NCI-H69 (cell line): ENCODE measurements at regions not wholly inside any gene's neighbourhood (a gene's known extent, or its start where the extent isn't known, plus 50 kb on each side); places are given as distances from the start of the nearest gene placed in this dataset.
"Not testable (repeated sequence)": the region's sequence is repeated elsewhere in the genome, so short reads cannot be mapped to it uniquely, and the experiment has no call there.

Source experiments
- DNase-seq: peaks from one replicate; lab custom pipeline; 2025; lab: John Stamatoyannopoulos, UW

GRCh38 chr5:39691136-39691535 is 266.4 kb upstream of the DAB2 start:
- no peak for DNase-seq

DNA sequence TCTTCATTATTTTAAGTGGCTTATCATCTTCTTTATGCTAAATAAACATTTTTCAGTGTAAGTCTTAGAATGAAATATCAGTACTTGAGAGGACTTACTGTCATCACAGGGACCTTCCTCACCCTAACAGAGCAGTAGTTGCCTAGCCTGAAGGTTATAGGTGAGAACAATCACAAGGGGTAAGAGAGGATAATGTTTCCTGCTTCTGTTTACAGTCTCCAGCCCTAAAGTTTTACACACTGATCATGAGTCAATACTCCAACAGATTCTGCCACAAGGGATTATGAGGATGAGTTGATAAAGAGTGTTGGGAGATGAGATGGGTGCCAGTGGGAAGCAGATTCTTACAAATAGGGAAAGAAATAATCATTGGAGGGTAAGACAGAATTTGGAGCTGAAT is 265.1 kb upstream of the DAB2 start:
- DNase-seq: no peak

DNA sequence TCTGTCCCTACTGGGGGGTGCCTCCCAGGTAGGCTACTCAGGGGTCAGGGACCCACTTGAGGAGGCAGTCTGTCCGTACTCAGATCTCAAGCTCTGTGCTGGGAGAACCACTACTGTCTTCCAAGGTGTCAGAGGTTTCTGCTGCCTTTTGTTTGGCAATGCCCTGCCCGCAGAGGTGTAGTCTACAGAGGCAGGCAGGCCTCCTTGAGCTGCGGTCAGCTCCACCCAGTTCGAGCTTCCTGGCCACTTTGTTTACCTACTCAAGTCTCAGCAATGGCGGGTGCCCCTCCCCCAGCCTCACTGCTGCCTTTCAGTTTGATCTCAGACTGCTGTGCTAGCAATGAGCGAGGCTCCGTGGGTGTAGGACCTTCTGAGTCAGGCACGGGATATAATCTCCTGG is 263.1 kb upstream of the DAB2 start:
- DNase-seq: not testable (repeated sequence)

- DNase-seq: no peak
These were observed 255.4 kb upstream of the DAB2 start for GRCh38 chr5:39680213-39680612.

GRCh38 chr5:39678534-39678933 is 253.8 kb upstream of the DAB2 start:
- no peak for DNase-seq

DNA sequence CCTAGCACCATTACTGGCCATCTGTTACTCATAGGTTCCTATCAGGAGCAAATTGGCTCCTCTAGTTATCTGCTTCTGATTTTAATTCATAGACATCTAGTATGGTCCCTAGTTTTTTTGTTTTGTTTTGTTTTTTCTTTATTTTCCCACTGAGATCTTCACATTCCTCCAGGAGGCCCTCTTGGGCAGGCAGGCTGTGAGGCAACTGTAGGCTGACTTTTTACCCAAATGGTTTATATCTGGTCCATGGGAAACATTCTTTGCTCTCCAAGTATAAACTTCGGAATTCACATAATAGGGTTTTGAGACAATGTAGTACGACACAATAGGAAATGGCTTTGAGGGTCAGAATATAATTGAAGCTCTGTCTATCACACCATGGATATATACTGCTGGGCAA is 250.9 kb upstream of the DAB2 start:
- no peak for DNase-seq

DNA sequence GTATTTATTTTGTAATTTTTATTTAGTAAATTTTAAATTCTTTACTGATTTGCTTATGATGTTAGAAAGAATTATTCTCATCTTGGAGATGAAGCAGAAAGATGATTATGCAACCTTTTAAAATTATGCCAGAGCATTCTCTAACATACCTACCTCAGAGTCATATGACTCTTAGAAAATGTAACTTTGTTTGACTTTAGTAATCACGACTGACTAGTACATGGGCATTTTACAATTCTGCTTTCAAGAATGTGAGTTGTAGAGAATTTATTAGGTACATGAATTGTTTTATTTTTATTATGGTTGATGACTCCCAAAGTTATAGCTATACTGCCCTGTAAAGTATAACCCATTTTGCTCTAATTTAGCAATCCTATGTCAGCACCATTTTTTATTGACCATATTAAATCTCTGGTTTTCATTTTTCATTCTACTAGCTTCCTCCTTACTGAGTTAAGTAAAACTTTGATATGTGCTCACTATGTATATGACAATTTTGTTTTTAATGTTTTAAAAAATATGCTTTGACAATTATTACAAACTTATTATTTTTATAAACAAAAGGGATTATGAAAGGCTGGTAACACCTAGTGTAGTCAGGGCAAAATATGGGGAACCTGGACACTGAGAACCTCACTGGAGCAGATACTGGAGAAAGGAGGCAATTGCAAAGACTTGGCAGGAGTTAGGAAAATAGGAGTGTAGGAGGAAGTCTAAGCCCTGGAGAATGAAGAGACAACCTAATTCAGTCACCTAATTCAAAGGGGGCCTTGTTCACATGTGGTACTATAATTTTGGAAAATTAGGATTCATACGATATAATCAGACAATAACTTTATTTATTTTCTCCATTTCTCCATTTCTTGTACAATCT is 249.7 kb upstream of the DAB2 start:
- no peak for DNase-seq

DNA sequence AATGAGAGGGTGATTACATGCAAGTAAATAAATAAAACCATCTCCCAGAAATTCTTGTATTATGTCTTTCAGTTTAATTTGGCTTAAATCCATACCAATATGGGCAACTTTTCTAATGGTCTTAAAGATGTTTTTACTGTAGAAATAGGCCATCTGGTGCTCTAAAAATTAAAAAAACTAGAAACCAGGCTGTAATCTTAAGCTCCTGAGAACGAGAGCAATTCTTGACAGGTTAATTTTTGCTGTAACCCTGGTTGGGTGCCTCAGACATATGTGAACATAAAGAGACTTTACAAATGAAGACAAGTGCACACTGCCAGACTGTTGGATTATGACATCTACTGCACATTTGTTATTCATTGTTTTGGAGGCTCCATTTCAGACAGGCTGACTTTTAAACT is 246.8 kb upstream of the DAB2 start:
- DNase-seq: no peak

GRCh38 chr5:39670955-39671354 is 246.2 kb upstream of the DAB2 start:
- no peak for DNase-seq

- no peak for DNase-seq
These were observed 245.6 kb upstream of the DAB2 start for GRCh38 chr5:39670391-39670790.

- no peak for DNase-seq
These were observed 244.2 kb upstream of the DAB2 start for GRCh38 chr5:39668980-39669379.

GRCh38 chr5:39665328-39665727 is 240.5 kb upstream of the DAB2 start:
- no peak for DNase-seq

- no peak for DNase-seq
These were observed 238.2 kb upstream of the DAB2 start for GRCh38 chr5:39662945-39663344.

- no peak for DNase-seq
These were observed 236.4 kb upstream of the DAB2 start for GRCh38 chr5:39661026-39661779.

GRCh38 chr5:39660020-39660419 is 235.2 kb upstream of the DAB2 start:
- DNase-seq: no peak

GRCh38 chr5:39658866-39659265 is 234.1 kb upstream of the DAB2 start:
- no peak for DNase-seq

DNA sequence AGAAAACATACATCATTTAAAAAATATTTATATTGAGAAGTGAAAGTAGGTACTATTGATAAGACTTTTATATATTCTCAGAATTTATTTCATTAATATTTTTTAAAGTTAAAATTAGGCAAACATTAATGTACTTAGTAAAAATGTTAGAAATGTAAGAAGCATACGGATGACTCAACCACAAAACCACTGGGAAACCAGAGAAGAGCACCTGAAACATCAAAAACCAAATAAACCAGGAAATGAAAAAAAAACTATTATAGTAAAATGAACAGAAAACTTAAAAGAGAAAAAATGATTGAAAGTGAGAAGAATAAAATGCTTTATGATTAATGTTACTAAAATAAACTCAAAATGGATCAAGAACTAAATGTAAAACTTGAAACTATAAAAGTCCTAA is 233.2 kb upstream of the DAB2 start:
- no peak for DNase-seq

DNA sequence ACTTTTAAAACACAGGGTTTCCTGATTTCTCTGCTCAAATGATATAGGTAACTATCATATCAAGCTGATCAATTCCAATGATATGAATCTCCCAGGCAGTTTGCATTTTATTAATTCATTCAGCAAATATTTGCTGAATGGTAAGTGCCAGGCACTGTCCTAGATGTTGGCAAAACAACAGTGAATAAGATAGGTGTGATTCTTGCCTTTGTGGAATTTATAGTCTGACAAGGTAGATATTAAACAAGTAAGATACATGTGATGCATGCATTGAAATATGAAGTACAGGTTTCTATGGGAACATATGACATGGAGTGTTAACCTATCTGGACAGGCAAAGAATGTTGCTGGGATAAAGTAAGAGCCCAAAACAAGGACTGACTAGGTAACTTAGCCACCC is 231.8 kb upstream of the DAB2 start:
- DNase-seq: no peak

DNA sequence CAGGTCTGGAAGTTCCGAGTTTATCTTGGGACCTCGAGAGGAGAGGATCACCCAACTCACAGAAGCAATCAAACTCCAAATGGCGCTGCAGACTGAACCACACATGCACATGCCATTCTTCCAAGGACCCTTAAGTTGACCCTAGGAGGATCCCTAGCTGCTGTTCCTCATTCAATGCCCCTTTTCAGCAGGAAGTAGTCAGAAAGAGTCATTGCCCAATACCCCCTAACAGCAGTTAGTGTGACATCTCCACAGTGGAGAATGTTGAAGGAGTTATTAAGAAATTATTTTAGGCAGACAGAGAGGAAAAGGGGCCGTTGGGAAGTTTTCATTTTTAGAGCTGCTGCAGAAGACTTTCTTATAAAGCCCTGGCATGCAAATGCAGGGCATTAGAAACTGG is 229.9 kb upstream of the DAB2 start:
- no peak for DNase-seq

GRCh38 chr5:39652481-39652880 is 227.7 kb upstream of the DAB2 start:
- not testable (repeated sequence) for DNase-seq

GRCh38 chr5:39652036-39652435 is 227.3 kb upstream of the DAB2 start:
- DNase-seq: no peak

DNA sequence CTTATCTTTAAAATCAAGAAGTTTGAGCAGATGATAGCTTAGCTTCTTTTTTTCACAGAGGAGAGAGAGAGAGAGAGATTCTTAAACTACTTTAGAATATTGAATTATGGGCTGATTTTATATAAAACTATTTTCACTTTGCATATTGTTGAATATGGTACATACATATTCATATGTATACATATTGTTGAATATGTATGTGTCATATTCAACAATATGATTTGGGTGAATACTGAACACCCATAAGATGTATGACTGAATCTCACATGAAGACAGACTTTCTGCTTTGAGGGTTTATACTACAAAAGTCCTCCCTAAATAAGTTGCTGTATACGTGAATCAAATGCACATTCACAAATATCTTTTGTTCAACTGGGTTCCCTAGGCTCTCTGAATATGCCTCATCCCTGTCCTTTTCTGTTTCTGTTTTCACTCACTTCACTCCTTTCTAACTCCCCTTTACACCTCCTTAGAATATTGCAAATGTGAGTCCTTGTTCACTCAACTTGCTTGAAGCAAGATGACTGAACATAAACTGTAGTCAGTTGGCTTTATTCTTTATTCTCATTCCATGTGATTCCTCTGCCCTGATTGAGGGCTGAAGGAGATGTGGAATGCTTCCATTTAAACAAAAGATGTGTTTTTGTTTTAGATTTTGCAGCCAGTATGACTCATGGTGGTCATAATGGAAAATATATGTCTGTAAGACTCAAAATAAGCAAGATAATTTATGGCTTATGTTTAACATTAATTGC is 225.4 kb upstream of the DAB2 start:
- DNase-seq: no peak

DNA sequence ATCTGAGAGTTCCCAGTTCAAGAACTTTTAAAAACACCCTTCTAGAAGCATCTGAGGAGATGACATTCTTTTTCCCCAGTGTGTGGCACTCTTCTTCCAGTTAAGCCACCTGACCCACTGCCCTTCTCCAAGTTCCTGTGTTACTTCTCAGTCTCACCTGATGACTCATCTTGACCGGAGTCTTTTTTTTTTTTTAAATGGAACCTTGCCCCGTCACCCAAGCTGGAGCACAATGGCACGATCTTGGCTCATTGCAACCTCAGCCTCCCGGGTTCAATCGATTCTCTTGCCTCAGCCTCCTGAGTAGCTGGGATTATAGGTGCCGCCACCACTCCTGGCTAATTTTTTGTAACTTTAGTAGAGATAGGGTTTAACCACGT is 224.1 kb upstream of the DAB2 start:
- DNase-seq: no peak
